Muscle of arm (tissue), 1 donor: ENCODE measurements at regions not wholly inside any gene's neighbourhood (a gene's known extent, or its start where the extent isn't known, plus 50 kb on each side); places are given as distances from the start of the nearest gene placed in this dataset.
"Not testable (repeated sequence)": the region's sequence is repeated elsewhere in the genome, so short reads cannot be mapped to it uniquely, and the experiment has no call there.

Source experiments
- DNase-seq: peaks from one replicate; pipeline ENCODE4 v3.0.0-alpha.2; 2013

GRCh38 chr13:50156140-50156539 is 140.9 kb downstream of the KCNRG start:
- no peak for DNase-seq

- no peak for DNase-seq
These were observed 141.4 kb downstream of the KCNRG start for GRCh38 chr13:50156561-50157127.

- DNase-seq: no peak
These were observed 143.3 kb downstream of the KCNRG start for GRCh38 chr13:50158385-50159165.

- DNase-seq: no peak
These were observed 144.4 kb downstream of the KCNRG start for GRCh38 chr13:50159607-50160006.

- DNase-seq: no peak
These were observed 145.8 kb downstream of the KCNRG start for GRCh38 chr13:50161052-50161451.

GRCh38 chr13:50162001-50162400 is 146.8 kb downstream of the KCNRG start:
- no peak for DNase-seq

GRCh38 chr13:50162567-50162966 is 147.3 kb downstream of the KCNRG start:
- no peak for DNase-seq

- no peak for DNase-seq
These were observed 152.1 kb downstream of the KCNRG start for GRCh38 chr13:50167224-50167947.

- DNase-seq: no peak
These were observed 152.7 kb downstream of the KCNRG start for GRCh38 chr13:50167967-50168366.

GRCh38 chr13:50168786-50169185 is 153.5 kb downstream of the KCNRG start:
- no peak for DNase-seq

GRCh38 chr13:50170447-50171037 is 155.3 kb downstream of the KCNRG start:
- peak; percentile 39 for DNase-seq

GRCh38 chr13:50171590-50172282 is 156.5 kb downstream of the KCNRG start:
- DNase-seq: no peak

GRCh38 chr13:50173045-50173444 is 157.8 kb downstream of the KCNRG start:
- DNase-seq: not testable (repeated sequence)

- DNase-seq: no peak
These were observed 159.4 kb downstream of the KCNRG start for GRCh38 chr13:50174630-50175029.

- no peak for DNase-seq
These were observed 164.7 kb downstream of the KCNRG start for GRCh38 chr13:50179977-50180376.

GRCh38 chr13:50185769-50186763 is 170.8 kb downstream of the KCNRG start:
- DNase-seq: not testable (repeated sequence)

GRCh38 chr13:50187352-50188029 is 172.2 kb downstream of the KCNRG start:
- DNase-seq: no peak

GRCh38 chr13:50188696-50189095 is 173.5 kb downstream of the KCNRG start:
- no peak for DNase-seq

- no peak for DNase-seq
These were observed 174.2 kb downstream of the KCNRG start for GRCh38 chr13:50189450-50189849.

- DNase-seq: no peak
These were observed 175.8 kb downstream of the KCNRG start for GRCh38 chr13:50191004-50191403.
